Ramos (cell line): ENCODE measurements at regions not wholly inside any gene's neighbourhood (a gene's known extent, or its start where the extent isn't known, plus 50 kb on each side); places are given as distances from the start of the nearest gene placed in this dataset.

Experiments used
- in situ Hi-C: fragments of 300-500 bp; cut with MboI; formaldehyde crosslinking; loops from one replicate; pipeline ENCODE4 v1.14.3; 2022; ENCODE audit warnings: low sequenced_read_pairs; ENCODE audit not compliant: unreplicated experiment

DNA sequence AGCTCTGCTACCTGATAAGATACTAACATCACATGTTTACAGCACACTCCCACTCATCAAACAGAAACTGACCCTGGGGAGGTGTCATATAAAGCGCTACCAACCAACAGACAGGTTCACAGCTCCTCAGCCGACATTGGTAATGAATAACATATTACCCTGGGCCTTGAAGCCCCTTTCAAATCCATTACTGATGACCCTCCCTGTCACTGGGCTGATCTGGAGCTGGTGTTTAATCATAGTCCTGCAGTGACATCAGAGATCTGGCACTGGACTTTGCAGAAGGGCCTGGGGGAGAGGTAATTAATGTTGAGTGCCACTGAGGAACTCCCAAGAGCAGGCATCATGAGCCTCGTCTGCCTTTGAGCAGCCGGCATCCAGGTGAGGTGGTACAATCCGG, 306.5 kb upstream of the NFE2L3 start:
- in situ Hi-C loops = loop anchor here (10.0 kb wide), 1 partner anchor 271 kb away; no protein-coding TSS in a partner anchor

DNA sequence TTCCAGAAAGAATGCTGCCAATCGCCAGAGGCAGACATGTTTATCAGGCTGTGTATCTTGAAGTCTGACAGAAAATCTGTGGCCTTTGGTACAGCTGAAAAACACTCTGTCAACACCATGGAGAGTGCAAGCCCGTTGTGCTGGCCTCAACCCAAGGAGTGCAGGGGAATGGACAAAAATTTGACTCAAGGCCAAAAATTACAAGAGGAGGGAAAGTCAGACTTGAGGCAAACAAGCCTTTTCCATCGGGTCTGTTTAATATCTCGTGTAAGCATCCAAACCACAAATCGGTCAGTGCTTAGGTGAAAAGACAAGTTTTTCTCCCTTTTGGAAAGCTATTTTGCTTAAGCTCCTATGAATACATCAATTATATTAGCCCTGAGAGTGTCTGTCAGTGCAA, 305.3 kb upstream of the NFE2L3 start:
- in situ Hi-C loops = loop anchor here (10.0 kb wide), 1 partner anchor 272 kb away; no protein-coding TSS in a partner anchor

DNA sequence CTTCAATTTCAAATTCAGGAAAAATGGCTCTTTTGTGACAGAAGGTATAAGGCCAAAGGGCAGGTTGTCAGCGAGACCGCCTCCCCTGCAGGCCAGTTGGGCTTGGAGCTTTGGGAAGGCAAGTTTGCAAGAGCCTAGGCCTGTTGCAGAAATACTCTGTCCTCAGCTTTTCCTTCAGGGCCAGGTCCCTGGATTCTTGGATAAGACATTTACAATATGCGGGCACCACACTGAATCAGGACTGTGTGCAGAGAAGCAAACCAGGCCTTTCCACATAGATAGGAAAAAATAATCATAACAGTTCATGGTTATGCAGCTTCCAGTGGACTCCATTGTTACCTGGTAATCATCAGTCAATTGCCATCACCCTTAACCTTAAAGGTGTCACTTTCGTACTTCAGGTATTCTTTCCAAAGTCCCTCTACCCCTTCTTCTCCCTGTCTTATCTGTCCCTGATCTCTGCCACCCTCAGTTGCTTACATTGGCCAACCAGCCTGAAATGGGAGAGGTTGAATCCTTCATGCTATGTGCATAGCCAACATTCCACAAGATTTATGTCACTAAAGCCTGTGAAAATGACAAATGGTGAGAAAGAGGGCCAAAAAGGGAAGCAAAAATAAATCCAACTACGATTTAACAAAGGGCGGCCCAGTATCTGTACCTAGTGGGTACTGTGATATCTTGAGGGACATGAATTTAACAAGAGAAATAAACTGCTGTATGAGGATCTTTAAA, 304.5 kb upstream of the NFE2L3 start:
- in situ Hi-C loops = loop anchor here (10.0 kb wide), 1 partner anchor 273 kb away; no protein-coding TSS in a partner anchor

DNA sequence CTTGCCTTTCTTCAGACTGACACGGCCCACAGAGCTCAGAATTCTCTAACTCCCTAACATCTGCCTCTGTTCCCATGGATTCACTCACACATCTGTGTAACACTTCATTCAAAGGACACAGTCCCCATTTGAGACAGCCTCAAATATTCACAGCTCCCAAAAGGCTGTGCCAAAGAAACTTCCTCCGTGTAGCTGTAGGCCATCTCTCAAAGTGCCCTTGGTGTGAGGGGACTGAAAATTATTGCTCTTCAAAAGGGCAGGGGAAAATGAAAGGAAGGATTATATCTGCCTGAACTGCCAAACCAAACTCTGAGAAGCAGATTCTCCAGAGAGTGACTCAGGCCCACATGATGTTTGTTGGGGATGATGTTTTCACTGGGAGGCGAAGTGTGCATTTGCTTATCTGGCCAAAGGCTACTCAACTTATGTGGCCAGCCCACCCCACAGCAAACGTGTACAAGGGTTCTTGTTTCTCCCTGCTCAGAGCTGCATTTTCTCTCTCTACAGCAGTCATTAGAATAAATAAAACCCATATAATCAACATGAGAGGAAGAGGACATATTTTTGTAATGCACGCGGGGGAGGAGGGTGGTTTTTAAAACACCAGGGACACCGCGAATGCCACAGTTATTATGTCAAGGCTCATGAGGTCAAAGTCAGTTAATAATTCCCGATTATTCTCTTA, 302.4 kb upstream of the NFE2L3 start:
- in situ Hi-C loops = loop anchor here (10.0 kb wide), 1 partner anchor 275 kb away; no protein-coding TSS in a partner anchor

DNA sequence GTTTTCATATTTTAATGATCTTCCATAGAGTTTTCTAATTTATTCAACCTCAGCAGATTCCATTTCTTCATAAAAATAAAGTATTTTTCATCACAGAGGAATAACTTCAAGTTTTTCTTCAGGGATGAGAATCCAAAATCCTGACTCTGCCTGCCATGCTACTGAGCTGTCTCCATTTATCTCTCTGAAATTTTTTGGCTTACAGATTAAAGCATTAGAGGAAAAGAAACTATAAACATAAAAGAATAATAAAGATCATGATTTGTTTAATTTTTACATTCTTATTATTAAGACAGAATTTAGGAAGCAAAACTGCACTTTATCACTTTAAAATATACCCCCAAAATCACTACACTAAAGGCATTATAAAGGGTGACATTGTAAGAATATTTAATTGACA, 301.8 kb upstream of the NFE2L3 start:
- in situ Hi-C loops = no loop called here

DNA sequence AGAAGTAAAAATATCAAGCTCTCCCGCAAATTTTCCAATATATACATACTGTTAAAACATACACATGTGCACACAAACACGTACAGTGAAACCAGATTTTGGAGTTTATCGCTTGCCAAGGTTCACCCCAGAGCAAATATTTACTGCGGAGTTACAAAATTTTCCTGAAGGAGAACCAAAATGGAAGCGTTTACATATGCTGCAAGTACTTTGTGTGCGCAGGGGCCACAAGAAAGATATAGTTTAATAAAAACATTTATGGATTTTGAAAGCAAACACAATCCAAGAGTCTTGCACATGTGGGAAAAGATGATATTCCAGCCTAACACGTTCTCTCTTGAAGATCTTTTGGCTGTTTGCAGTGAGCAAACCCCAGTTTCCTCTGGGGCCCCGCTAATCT, 301.3 kb upstream of the NFE2L3 start:
- in situ Hi-C loops = no loop called here

DNA sequence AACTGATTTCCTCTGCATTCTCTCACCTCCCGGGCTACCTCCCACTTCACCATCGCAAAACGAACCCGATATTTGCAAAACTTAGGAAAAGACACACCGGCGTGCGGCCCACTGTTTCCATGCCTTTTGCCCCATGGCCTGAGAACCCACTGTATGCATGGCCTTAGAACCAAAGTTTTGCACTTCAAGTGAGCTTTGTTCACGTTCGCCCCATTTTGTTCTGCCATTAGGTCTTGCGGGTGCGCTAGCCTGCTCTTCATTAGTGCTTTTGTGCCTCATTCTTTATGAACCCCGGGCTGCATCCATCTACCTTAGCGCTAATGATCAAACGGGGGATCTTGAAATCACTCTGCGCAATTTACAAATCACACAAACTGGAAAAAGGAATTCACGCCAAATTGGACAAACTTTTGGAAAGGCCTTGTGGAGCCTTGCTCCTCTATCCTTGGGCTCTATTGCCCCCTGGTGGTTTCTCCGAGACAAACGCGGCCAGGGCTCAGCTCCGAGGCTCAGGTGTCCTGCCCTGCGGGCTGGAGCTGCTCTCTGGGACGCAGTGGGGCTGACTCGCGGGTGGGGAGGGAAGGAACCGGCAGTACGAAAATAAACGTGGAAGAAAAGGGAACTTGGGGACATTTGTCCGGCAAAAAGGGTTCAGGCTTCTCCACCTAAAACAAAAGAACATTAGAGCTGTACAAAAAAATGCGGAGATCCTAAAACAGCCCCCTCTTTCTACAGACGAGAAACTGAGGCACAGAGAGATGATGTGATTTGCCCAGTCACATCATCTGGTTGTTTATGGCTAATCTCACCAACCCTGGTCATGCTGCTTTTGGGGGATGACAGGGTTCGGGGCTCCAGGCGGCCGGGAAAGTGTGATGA, 300.4 kb upstream of the NFE2L3 start:
- in situ Hi-C loops = no loop called here

DNA sequence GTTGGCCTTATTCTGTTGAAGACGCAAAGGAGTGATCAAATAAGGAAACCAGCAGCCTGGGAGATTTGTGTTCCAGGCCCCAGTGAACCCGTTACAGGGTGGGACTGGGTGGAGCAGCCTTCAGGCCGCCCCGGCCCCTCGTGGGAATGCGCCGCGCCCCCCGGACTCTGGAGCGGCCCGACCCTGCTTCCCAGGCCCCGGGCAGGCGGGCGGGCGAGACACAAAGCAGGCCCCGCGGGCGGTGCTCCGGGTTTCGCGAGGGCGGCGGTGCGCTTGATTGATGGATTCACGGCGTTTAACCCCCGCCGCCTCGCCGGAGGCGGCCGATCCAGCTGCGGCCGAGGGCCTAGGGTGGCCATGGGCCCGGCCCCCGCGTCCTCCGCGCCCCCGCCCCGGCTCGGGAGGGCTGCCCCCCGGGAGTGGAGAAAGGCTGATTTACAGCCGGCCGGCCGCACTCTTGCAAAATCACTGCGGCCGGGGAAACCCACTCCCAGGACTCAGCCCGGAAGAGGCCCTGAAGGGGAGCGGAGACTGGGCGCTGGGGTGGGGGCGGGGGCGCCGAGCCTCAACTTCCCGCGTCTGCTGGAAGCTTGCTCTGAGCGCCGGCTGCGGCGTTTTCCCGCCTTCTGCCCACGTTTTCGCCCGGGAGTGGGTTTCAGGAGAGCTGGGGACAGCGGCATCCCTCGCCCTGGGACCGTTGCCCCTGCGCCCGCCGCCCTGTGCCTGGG, 299.6 kb upstream of the NFE2L3 start:
- in situ Hi-C loops = no loop called here

DNA sequence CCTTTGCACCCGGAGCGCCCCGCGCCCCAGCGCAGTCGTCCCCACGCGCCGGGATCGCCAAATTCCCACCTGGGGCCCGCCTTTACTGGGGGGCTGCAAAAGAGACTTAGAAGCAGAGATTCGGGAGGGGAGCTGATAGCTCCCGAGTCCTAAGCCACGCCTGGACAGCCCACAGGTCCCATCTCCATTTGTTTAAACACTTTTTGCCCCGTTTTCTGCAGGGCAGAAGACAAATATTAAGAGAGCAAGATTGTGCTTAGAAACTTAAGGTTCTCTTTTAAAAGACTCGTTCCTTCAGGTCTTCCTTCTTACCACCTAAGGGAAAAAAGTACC, 299.1 kb upstream of the NFE2L3 start:
- in situ Hi-C loops = no loop called here

DNA sequence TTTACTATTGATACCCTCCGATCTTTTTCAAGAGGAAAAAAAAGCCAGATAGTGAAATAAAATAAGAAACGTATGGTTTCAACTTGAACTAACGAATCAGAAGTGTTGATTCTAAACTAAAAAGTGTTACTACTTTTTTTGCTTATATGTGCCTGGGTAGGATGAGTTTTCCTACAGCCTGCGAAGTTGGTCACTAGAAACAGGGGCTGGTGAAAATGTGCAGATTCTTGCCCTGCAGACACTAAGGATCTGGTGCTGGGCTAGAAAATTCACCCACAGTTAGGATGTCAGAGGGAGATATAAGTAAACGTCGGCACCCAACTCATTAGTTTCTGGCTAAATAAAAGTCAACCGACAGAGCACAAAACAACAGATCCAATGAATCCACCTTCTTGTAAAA, 298.7 kb upstream of the NFE2L3 start:
- in situ Hi-C loops = no loop called here

DNA sequence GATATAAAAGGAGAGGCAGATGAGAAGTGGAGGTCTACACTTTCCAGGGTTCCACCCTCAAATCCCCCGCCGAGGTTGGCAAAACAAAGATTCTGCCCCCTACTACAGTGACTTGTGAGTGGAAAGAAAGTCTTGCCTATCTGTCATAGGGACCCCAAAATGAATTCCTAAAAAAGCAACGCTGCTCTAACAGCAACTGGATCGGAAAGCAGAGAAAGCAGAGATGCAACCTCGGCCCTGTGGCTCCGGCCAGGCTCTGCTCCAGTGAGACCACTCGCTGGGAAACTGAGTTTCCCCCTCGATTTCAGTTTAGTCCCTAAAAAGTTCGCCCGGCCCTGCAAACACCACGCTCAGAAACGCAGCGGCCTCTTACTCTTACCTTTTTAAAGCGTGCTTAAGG, 297.9 kb upstream of the NFE2L3 start:
- in situ Hi-C loops = no loop called here

DNA sequence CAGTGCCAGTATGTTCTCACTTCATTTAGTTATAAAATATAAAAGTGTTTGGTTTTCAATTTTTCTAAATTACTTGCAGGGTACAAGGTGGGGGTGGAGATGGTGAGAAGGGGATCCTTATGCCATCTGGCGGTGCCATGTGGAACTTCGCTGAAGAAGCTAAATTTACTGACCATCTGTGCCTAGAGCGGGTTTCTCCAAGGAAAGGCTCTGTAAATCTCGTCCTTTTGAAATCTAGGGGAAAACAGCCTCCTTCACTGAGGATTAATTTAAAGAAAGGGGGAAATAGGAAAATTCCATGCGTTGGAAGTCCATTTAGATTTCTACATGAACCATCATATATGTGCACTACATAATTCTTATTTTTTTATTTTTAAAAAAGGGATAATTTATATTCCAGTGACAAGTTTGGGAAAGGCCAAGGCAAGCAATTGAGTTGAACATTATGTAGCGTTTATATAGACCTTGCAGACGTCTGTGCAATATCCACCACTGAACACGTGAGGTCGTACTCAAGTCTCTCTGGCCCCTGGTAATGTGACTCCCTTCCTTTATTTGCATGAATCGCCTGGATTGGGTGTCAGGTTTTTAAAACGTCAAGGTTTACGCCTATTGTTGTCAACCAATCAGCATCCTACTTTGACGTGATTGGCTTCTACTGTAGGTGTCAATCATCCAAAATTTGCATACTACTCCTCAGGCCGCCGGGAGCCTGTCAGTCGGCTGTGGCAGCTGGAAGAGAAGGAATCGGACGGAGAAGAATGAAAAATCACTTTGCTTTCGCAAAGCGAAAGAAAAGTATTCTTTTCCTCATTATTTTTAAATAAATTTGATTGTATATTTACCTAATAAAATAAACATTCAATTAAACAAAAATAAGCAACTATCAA, 297.1 kb upstream of the NFE2L3 start:
- in situ Hi-C loops = no loop called here

DNA sequence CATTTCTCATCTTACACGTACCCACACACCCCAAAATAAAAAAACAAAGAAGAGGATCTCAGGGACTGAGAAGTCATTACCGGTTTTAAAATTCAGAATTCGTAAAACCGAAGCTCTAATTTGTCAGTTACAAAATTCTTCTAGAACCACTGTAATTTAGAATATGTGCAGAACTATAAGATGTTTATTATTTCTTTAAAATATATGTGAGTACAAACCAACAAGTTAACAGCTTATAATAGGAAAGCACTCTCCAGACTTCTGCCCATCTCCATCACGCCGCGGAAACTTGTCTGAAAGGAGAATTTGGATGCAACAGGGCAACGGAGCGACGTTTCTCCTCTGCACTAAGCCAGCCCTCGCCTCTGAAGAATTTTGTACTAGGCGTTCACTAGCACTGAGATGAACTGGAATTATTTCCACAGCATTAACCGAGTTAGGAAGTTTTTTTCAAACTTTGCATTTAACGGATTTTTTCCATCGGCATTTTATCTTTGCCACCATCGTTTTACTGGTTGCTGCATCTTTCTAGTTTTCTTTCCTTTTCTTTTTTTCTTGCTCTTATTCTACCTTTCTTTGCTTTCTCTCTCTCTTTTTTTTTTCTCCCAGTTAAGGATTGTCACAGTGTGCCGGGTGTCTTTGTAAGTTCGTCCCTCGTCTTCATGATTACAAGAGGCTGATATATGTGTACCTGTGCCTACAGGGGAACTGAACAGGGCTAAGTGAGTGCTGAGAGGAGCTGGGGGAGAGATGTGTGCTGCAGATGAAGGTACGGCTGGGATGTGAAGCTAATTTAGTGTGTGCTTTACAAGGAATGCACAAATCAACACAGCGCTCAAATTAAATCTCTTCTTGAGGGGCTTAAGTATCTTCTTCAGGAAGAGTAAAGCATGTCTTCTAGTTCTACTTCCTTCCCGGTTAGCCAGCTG, 295.9 kb upstream of the NFE2L3 start:
- in situ Hi-C loops = no loop called here

DNA sequence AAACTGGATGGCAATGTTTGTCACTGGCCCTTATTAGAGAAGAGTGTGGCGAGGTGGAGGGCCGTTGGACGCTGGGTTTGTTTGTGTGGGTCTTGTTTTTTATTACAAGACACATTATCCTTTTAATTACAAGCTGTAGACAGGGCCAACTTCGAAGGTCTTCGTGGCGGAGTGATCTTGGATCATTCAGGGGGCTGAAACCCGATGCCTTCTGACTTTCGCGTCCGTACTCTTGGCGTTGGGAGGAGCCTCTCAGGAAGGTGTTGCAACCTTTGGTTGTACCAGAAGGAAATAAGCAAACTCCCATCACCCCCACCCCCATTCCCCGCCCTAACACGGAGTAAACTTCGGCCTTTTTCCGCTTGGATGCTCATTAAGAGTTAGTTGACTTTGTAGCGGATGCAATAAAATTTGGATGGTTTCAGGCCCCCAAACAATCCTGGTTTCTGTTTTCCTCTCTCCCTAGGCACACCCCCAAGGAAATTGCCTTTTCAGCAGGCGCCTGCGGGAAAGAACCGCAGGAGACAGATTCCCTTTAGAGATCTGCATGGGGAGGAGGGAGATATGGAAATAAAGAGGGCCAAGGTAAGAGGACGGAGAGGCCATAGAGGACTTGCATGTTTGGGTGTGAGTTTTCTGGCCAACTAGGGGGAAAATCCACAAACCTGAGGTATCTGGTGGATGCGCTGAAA, 294.5 kb upstream of the NFE2L3 start:
- in situ Hi-C loops = no loop called here

DNA sequence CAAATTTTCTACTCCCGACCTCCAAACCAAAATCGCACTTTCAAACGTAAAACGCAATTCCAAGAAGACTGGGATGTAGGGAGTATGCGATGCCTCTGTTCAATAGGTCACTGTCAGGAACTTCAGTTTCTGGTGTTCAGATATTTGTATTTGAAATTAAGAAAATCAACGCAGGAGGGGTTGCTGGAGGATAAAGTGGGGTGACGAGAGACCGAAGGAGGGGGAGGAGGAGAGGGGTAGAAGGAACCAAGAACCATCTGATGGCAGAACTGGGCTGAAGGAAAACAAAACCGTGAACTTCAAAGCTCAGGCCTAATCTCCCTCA, 293.8 kb upstream of the NFE2L3 start:
- in situ Hi-C loops = no loop called here

DNA sequence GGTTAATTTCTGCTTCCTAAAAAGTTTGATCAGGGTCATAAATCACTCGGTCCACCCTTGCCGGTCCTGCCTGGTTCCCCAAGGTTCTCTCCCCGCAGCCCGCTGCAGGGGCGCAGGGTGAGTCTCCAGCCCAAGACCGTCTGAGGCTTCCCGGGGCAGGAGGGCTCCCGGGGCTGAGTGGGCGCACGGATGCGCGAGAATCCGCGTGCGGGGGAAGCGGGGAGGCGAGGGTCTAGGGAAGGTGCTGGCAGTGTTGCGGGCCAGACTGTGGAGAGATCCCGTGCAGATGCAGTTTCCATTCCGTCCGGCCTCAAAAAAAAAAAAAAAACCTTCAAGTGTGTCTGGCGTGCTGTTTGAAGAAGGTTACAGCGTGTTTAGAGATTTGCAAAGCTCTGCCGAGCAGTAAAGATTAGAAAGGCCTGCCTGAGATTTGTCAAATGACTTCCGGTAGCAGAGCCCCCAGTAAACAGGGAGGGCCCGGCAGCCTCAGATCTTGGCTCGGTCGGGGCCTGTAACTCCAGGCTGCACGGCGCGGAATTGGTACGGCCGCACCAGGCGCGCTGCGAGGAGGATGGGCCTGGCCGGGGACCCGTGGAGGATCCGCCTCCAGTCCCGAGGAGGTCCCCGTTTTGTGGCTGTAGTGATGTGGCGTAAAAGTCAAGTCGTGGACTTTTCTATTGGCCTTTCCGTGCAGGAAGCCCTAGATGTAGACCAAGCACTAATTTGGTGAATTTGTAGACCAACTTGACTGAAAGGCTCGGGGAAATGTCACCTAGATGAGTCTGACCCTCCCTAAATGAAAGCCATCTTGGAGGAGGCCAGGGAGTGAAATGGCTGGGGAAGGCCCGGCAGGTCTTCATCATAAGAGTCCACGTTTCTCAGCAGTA, 293.2 kb upstream of the NFE2L3 start:
- in situ Hi-C loops = no loop called here
